Neural progenitor cell (in vitro differentiated cells): ENCODE measurements at regions not wholly inside any gene's neighbourhood (a gene's known extent, or its start where the extent isn't known, plus 50 kb on each side); places are given as distances from the start of the nearest gene placed in this dataset.

Source experiments
- DNase-seq: peaks from one replicate; pipeline ENCODE4 v3.0.0-alpha.2; 2016; ENCODE audit warnings: low spot score
- H2AFZ ChIP-seq: fragments of 200-600 bp; sonication (generic); replicated peaks from 2 replicates; pipeline ENCODE4 v1.6.1; 2016; ENCODE audit warnings: antibody characterized with exemption
- H3F3A ChIP-seq: fragments of 200-600 bp; sonication (generic); 2 replicates; pipeline ENCODE4 v1.6.1; 2016; ENCODE audit warnings: antibody characterized with exemption, low read depth
- H3K27ac ChIP-seq: fragments of 200-600 bp; sonication (generic); 2 replicates; pipeline ENCODE4 v1.5.1; 2016; ENCODE audit warnings: mild to moderate bottlenecking
- H3K27me3 ChIP-seq: fragments of 200-600 bp; sonication (generic); 2 replicates; pipeline ENCODE4 v1.6.1; 2016; ENCODE audit warnings: mild to moderate bottlenecking, moderate library complexity
- H3K36me3 ChIP-seq: fragments of 200-600 bp; sonication (generic); 2 replicates; pipeline ENCODE4 v1.5.1; 2016
- H3K4me1 ChIP-seq: fragments of 200-600 bp; sonication (generic); 2 replicates; pipeline ENCODE4 v1.6.1; 2016; ENCODE audit warnings: mixed run types
- H3K4me2 ChIP-seq: fragments of 200-600 bp; sonication (generic); 2 replicates; pipeline ENCODE4 v1.6.1; 2016
- H3K4me3 ChIP-seq: fragments of 200-600 bp; sonication (generic); 2 replicates; pipeline ENCODE4 v1.5.1; 2016
- H3K79me2 ChIP-seq: fragments of 200-600 bp; sonication (generic); 2 replicates; pipeline ENCODE4 v1.6.1; 2016; ENCODE audit warnings: low read depth
- H3K9ac ChIP-seq: fragments of 200-600 bp; sonication (generic); 2 replicates; pipeline ENCODE4 v1.6.1; 2016
- H3K9me3 ChIP-seq: fragments of 200-600 bp; sonication (generic); 2 replicates; pipeline ENCODE4 v1.5.1; 2016; ENCODE audit warnings: low read depth
- H4K20me1 ChIP-seq: fragments of 200-600 bp; sonication (generic); 2 replicates; pipeline ENCODE4 v1.6.1; 2016; ENCODE audit warnings: low read depth
- H3K27ac Mint-ChIP-seq: 3 replicates; pipeline ENCODE4 v1.8.0; 2021; ENCODE audit warnings: mixed read lengths
- H3K27me3 Mint-ChIP-seq: 2 replicates; pipeline ENCODE4 v1.8.0; 2022; ENCODE audit warnings: low read depth, mild to moderate bottlenecking, inconsistent platforms, moderate library complexity, mixed read lengths; ENCODE audit not compliant: insufficient read depth
- H3K36me3 Mint-ChIP-seq: 3 replicates; pipeline ENCODE4 v1.8.0; 2021; ENCODE audit warnings: mixed read lengths
- H3K4me1 Mint-ChIP-seq: 3 replicates; pipeline ENCODE4 v1.8.0; 2021; ENCODE audit warnings: mixed read lengths
- H3K4me3 Mint-ChIP-seq: 3 replicates; pipeline ENCODE4 v1.8.0; 2021; ENCODE audit warnings: mild to moderate bottlenecking, moderate library complexity, mixed read lengths
- H3K9me3 Mint-ChIP-seq: 3 replicates; pipeline ENCODE4 v1.8.0; 2020; ENCODE audit warnings: mixed read lengths
- EZH2 ChIP-seq: fragments of 200-600 bp; sonication (generic); IDR thresholded peaks from 2 replicates; pipeline ENCODE4 v1.6.1; 2017; ENCODE audit warnings: antibody characterized with exemption, mild to moderate bottlenecking, moderate library complexity
- EZH2phosphoT487 ChIP-seq: fragments of 200-600 bp; sonication (generic); IDR thresholded peaks from 2 replicates; pipeline ENCODE4 v1.6.1; 2017; ENCODE audit warnings: antibody characterized with exemption
- TF ChIP-seq, protein P1 (sequence below): fragments of 200-600 bp; sonication (generic); IDR thresholded peaks from 2 replicates; pipeline ENCODE4 v1.5.1; 2017; ENCODE audit warnings: antibody characterized with exemption, mild to moderate bottlenecking

DNA sequence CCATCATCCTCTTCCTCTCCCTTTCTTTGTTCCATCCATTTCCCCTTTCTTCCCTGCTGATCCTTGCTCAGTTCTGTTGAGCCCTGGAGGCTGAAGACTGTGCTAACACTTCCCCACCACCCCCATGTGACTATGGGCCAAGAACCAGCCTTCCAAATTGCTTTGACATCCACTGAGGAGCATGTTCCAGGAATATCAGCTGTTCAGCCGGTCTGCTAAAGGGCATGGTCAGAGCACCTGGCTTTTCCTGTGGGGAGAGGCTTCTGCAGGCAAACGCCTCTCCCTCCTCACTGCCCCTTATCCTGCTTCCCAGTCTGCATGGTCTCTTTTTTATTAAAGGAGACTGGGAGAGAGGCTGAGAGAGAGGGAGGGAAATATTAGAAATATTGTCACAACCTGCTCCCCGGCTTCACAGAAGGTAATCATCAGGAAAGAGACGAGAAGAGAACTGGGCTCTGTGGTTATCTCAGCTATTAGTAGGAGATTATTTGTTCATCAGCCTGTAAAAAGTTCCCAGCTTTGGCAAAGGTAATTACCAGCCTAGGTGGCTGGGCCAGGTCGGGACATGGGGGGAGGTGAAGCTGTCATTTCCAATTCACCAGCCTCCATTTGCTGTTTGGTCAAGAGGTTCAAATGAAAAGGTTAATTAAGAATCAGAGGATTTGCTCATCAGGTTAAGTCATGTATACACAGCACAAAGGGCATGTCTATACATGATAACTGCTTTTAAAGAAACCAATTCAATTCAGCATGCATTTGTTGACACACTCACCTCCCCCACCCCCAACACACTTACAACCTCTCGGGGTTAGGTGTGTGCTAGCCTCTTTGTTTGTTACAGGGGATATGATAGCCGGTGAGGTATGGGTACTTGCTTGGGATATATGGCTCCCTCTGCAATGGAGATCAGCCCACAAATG, 83.7 kb upstream of the CRHR1 start:
- no peaks in the 10 kb centered on the region for H3K9me3 ChIP-seq
- H3K27me3 ChIP-seq = no peaks in the 10 kb centered on the region
- H3K27me3 Mint-ChIP-seq = peaks cover 21% of the 10 kb centered on the region
- H3K9me3 Mint-ChIP-seq = no peaks in the 10 kb centered on the region
- H3K79me2 ChIP-seq = no peaks in the 10 kb centered on the region
- H3K4me1 Mint-ChIP-seq = no peaks in the 10 kb centered on the region
- H3K36me3 Mint-ChIP-seq = no peaks in the 10 kb centered on the region
- no peak overlapping the region for H3K27ac Mint-ChIP-seq
- H3K4me1 ChIP-seq = peaks cover 4% of the 10 kb centered on the region
- no peak for DNase-seq
- H2AFZ ChIP-seq = no peak overlapping the region
- H3K9ac ChIP-seq = no peak overlapping the region
- peaks cover 20% of the 10 kb centered on the region for H4K20me1 ChIP-seq
- TF ChIP-seq, protein P1, sequence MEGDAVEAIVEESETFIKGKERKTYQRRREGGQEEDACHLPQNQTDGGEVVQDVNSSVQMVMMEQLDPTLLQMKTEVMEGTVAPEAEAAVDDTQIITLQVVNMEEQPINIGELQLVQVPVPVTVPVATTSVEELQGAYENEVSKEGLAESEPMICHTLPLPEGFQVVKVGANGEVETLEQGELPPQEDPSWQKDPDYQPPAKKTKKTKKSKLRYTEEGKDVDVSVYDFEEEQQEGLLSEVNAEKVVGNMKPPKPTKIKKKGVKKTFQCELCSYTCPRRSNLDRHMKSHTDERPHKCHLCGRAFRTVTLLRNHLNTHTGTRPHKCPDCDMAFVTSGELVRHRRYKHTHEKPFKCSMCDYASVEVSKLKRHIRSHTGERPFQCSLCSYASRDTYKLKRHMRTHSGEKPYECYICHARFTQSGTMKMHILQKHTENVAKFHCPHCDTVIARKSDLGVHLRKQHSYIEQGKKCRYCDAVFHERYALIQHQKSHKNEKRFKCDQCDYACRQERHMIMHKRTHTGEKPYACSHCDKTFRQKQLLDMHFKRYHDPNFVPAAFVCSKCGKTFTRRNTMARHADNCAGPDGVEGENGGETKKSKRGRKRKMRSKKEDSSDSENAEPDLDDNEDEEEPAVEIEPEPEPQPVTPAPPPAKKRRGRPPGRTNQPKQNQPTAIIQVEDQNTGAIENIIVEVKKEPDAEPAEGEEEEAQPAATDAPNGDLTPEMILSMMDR = no peak
- TF ChIP-seq EZH2 (no peak), EZH2phosphoT487 (no peak)
- no peak overlapping the region for H3K4me3 Mint-ChIP-seq
- no peaks in the 10 kb centered on the region for H3K36me3 ChIP-seq
- no peaks in the 10 kb centered on the region for H3F3A ChIP-seq
- H3K27ac ChIP-seq = no peak overlapping the region
- no peak overlapping the region for H3K4me2 ChIP-seq
- no peak overlapping the region for H3K4me3 ChIP-seq

DNA sequence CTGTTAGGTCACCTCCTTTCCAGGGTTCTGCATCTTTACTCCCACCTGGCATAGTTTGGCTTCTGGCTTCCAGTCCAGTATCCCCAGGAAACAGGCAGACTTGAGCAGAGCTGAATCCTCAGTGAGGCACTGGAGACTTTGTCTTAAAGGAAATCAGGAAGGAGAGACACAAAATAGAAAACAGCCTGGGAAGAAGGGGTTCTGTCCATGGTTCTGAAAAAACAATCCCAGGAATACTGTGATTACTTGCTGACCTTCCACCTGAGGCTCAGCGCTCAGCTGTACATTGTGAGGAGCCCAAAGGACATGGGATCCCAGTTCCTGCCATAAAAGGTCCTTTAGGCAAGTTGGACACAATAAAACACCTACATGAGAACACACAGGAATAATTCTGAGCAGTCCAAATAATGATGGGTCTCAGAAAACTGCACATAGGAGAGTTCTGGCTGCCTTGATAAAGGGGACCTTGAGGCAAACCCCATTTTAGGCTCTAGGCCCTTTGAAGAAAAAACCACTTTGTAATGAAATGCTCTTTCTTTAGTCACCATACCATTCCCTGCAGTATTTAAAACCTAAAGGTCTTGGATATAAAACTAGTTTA, 81.4 kb upstream of the CRHR1 start:
- H3K36me3 ChIP-seq = no peaks in the 10 kb centered on the region
- H3K4me2 ChIP-seq = no peak overlapping the region
- no peaks in the 10 kb centered on the region for H3K9me3 ChIP-seq
- H3K9ac ChIP-seq = no peak overlapping the region
- H3K27me3 ChIP-seq = no peaks in the 10 kb centered on the region
- H2AFZ ChIP-seq = no peak overlapping the region
- no peak for TF ChIP-seq EZH2phosphoT487
- TF ChIP-seq, protein P1 = no peak
- no peak for TF ChIP-seq EZH2
- peaks cover 20% of the 10 kb centered on the region for H4K20me1 ChIP-seq
- no peak overlapping the region for H3K4me3 ChIP-seq
- H3K4me1 Mint-ChIP-seq = no peaks in the 10 kb centered on the region
- H3K9me3 Mint-ChIP-seq = no peaks in the 10 kb centered on the region
- peaks cover 13% of the 10 kb centered on the region for H3K27me3 Mint-ChIP-seq
- no peak overlapping the region for H3K27ac Mint-ChIP-seq
- peaks cover 4% of the 10 kb centered on the region for H3K4me1 ChIP-seq
- no peaks in the 10 kb centered on the region for H3F3A ChIP-seq
- H3K4me3 Mint-ChIP-seq = no peak overlapping the region
- H3K27ac ChIP-seq = no peak overlapping the region
- no peaks in the 10 kb centered on the region for H3K36me3 Mint-ChIP-seq
- H3K79me2 ChIP-seq = no peaks in the 10 kb centered on the region
- DNase-seq = peak; percentile 79

DNA sequence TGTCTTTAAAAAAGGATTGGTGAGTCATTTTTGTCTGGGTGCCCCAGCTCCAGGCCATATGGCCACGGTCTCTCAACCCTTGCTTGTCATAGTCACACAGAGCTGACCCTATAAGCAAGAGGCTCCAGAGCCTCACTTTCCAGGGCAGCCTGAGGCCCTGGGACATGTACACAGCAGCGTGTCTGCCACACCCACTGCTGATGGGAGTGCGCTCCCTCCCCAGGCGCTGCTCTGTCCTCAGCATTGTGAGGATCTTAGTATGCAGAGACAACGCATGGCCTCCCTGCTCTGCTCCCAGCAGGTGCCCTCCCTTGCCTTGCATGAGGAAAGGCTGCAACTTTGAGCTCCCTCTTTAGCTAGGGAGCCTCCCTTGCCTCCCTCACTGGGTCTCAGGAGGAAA, 80.8 kb upstream of the CRHR1 start:
- Mint-ChIP-seq H3K4me1 (no peaks in the 10 kb centered on the region), H3K36me3 (no peaks in the 10 kb centered on the region), H3K4me3 (no peak overlapping the region), H3K9me3 (no peaks in the 10 kb centered on the region), H3K27me3 (peaks cover 15% of the 10 kb centered on the region), H3K27ac (no peak overlapping the region)
- Histone ChIP-seq H3K4me1 (peaks cover 4% of the 10 kb centered on the region), H3K9ac (no peak overlapping the region), H3K4me3 (no peak overlapping the region), H3F3A (no peaks in the 10 kb centered on the region), H3K79me2 (no peaks in the 10 kb centered on the region), H3K27ac (no peak overlapping the region), H3K27me3 (no peaks in the 10 kb centered on the region), H3K36me3 (no peaks in the 10 kb centered on the region), H3K9me3 (no peaks in the 10 kb centered on the region), H2AFZ (no peak overlapping the region), H3K4me2 (no peak overlapping the region), H4K20me1 (peaks cover 20% of the 10 kb centered on the region)
- TF ChIP-seq EZH2phosphoT487 (no peak), EZH2 (no peak)
- TF ChIP-seq, protein P1 = no peak
- no peak for DNase-seq
